ENCODE measurements at regions not wholly inside any gene's neighbourhood (a gene's known extent, or its start where the extent isn't known, plus 50 kb on each side); places are given as distances from the start of the nearest gene placed in this dataset.
A peak's percentile ranks its signal among the peaks of the same experiment; 100 is the strongest.

DNA sequence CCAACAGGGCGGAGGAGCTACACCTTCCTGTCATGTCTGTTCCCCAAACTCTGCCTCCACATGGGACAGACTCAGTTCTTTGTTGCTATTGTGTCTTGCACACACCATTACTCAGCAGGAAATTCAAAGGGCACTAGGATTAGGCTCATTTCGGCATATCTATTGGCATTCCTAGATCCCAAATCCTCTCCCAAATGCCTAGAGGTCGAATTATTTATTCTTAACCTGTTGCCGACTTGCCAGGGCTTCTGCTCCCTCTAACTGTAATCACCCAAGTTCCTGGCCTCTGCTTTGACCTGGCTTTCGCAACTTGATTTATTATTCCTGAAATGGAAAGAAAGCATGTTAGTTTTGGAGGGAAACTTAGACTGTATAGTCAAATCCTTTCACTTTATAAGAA, 67.8 kb upstream of the ST6GAL2 start:
- Histone ChIP-seq H3K27me3 (ENCODE audit: control insufficient read depth, insufficient read depth, low read length) (no peaks in the 10 kb centered on the region), H3K4me3 (ENCODE audit: low read depth, low read length) (no peak overlapping the region), H3K36me3 (ENCODE audit: control insufficient read depth, insufficient read depth, low read length) (no peaks in the 10 kb centered on the region)
- DNase-seq (ENCODE audit: low read depth): no peak
- TF ChIP-seq, protein P1, sequence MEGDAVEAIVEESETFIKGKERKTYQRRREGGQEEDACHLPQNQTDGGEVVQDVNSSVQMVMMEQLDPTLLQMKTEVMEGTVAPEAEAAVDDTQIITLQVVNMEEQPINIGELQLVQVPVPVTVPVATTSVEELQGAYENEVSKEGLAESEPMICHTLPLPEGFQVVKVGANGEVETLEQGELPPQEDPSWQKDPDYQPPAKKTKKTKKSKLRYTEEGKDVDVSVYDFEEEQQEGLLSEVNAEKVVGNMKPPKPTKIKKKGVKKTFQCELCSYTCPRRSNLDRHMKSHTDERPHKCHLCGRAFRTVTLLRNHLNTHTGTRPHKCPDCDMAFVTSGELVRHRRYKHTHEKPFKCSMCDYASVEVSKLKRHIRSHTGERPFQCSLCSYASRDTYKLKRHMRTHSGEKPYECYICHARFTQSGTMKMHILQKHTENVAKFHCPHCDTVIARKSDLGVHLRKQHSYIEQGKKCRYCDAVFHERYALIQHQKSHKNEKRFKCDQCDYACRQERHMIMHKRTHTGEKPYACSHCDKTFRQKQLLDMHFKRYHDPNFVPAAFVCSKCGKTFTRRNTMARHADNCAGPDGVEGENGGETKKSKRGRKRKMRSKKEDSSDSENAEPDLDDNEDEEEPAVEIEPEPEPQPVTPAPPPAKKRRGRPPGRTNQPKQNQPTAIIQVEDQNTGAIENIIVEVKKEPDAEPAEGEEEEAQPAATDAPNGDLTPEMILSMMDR (IDR thresholded peaks at IDR 0.05; ENCODE audit: insufficient read depth, low read depth, low read length): no peak
- ChIA-PET CTCF (interaction anchor here (1.2 kb wide), 1 partner anchor 15 kb away, joined by 3 read pairs; no protein-coding TSS in a partner anchor), POLR2A (no interaction called here)

DNA sequence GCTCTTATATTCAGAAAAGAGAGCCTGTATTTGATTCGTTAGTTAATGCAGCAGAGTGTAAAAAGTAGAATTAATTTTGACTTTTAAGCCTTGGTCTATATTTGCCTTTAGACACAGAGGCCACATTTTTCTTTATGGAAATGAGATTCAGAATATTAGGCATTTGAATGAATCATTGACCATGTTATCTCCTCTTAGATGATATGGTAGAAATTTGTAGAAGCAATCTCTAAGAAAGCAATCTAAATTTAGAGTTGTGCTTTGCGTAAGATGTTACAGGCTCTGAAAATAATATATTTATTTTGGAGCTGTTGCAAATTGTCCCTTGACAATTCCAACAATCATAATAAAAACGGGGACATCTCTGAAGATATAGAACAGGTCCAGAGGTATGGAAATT, 68.3 kb upstream of the ST6GAL2 start:
- Histone ChIP-seq H3K4me3 (ENCODE audit: low read depth, low read length) (no peak overlapping the region), H3K36me3 (ENCODE audit: control insufficient read depth, insufficient read depth, low read length) (no peaks in the 10 kb centered on the region), H3K27me3 (ENCODE audit: control insufficient read depth, insufficient read depth, low read length) (no peaks in the 10 kb centered on the region)
- POLR2A ChIA-PET: no interaction called here
- CTCF ChIA-PET: interaction anchor here (1.2 kb wide), 1 partner anchor 15 kb away, joined by 3 read pairs; no protein-coding TSS in a partner anchor
- TF ChIP-seq, protein P1 (IDR thresholded peaks at IDR 0.05; ENCODE audit: insufficient read depth, low read depth, low read length): no peak
- no peak for DNase-seq (ENCODE audit: low read depth)

DNA sequence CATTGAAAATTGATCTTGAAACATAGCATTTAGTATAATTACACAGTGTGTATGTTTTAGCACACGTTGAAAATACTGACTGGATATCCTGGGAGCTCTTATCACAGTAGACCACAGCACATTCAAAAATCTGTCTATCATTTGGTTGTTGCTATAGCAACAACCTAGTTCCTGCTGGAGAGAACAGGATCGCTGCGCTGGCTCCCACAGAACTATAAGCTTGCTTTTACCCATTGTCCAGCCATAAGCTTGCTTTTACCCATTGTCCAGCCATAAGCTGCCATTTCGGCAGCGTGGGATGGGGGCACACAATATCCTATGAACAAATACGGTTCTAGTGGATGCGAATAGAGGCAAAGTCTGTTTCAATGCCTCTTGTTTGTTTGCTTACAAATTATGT, 70.4 kb upstream of the ST6GAL2 start:
- no peak for DNase-seq (ENCODE audit: low read depth)
- CTCF ChIA-PET: interaction anchor here (1.3 kb wide), 1 partner anchor 13 kb away, joined by 5 read pairs; no protein-coding TSS in a partner anchor
- no peak overlapping the region for H3K4me3 ChIP-seq (ENCODE audit: low read depth, low read length)
- H3K27me3 ChIP-seq (ENCODE audit: control insufficient read depth, insufficient read depth, low read length): no peaks in the 10 kb centered on the region
- no peaks in the 10 kb centered on the region for H3K36me3 ChIP-seq (ENCODE audit: control insufficient read depth, insufficient read depth, low read length)
- POLR2A ChIA-PET: no interaction called here
- TF ChIP-seq, protein P1 (IDR thresholded peaks at IDR 0.05; ENCODE audit: insufficient read depth, low read depth, low read length): no peak

DNA sequence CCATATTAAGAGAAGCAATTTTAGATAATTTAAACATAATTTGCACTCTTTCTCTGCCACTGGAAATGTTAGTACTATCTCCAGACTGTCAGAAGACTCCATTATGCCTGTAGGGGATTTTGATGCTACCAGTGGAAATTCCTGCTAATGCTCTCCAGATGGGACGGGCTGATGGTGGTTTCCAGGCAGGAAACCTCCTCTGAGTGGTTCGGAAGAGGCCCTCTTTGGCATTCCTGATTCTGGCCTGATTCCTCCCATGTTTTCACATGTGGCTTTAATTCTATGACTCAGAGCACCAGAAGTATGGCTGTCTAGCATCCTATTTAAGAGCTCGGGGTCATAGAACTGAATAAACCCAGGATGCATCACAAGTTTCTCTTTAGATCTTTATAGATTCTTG, 70.9 kb upstream of the ST6GAL2 start:
- no peak overlapping the region for H3K4me3 ChIP-seq (ENCODE audit: low read depth, low read length)
- POLR2A ChIA-PET: no interaction called here
- TF ChIP-seq, protein P1 (IDR thresholded peaks at IDR 0.05; ENCODE audit: insufficient read depth, low read depth, low read length): peak; percentile 5; the same call in 1 of the 2 replicates
- H3K36me3 ChIP-seq (ENCODE audit: control insufficient read depth, insufficient read depth, low read length): no peaks in the 10 kb centered on the region
- peak; percentile 98 for DNase-seq (ENCODE audit: low read depth)
- CTCF ChIA-PET: interaction anchor here (1.3 kb wide), 1 partner anchor 13 kb away, joined by 5 read pairs; no protein-coding TSS in a partner anchor
- no peaks in the 10 kb centered on the region for H3K27me3 ChIP-seq (ENCODE audit: control insufficient read depth, insufficient read depth, low read length)

DNA sequence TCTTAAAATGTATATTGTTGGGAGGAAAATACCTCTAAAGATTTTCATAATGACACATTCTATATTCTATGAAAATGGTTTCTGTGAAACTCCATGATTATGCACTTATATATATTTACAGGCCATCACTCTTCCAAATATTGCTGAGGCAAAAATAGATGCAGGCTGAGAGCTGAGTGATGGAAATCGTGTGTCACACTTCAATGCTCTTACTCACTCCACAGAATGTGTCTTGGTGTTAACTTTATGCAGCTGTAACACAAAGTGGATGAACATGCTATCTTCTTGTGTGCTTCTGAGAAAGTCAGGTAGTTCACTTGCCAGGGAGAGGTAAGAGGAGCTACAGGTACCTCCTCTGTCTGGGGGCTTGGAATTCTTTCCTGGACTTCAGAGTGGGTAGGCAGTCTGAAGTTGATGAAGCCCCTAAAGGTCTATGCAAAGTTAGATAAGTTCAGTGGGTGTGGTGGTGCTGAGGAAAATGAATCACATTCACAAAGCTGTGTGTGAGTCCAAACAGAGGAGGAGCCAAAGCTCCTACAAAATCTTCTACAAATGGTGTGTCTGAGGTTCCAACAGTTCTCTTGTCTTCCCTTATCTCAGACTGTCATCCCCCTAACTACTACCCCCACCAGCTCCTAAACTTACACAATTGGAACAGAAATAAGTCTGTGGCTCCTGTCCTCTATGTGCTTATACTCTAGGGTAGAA, 74.2 kb upstream of the ST6GAL2 start:
- CTCF ChIA-PET: interaction anchor here (1.6 kb wide), 1 partner anchor 18 kb away, joined by 5 read pairs; no protein-coding TSS in a partner anchor
- H3K36me3 ChIP-seq (ENCODE audit: control insufficient read depth, insufficient read depth, low read length): no peaks in the 10 kb centered on the region

More for the DNA sequence above, 74.2 kb upstream of the ST6GAL2 start:
- TF ChIP-seq, protein P1 (IDR thresholded peaks at IDR 0.05; ENCODE audit: insufficient read depth, low read depth, low read length): no peak
- POLR2A ChIA-PET: no interaction called here
- Histone ChIP-seq H3K4me3 (ENCODE audit: low read depth, low read length) (no peak overlapping the region), H3K27me3 (ENCODE audit: control insufficient read depth, insufficient read depth, low read length) (no peaks in the 10 kb centered on the region)
- DNase-seq (ENCODE audit: low read depth): no peak
